Activated T-helper 1 cell treated with anti-CD3 and anti-CD28 coated beads, Interleukin-12 subunit alpha, Interleukin-12 subunit beta, Interleukin-2, Interleukin-4 antibody, amounts not matched to agents 30 ng/mL and 10 ng/mL and 1 ng/mL, durations not matched to agents 14 hours and 24 hours and 36 hours (primary cell): ENCODE measurements at regions not wholly inside any gene's neighbourhood (a gene's known extent, or its start where the extent isn't known, plus 50 kb on each side); places are given as distances from the start of the nearest gene placed in this dataset.

ENCODE experiments used
- DNase-seq: peaks from one replicate; pipeline ENCODE4 v3.0.0; 2021; ENCODE audit warnings: low spot score
- H3K27ac Mint-ChIP-seq: one replicate; pipeline ENCODE4 v1.8.0; 2021; ENCODE audit warnings: mild to moderate bottlenecking, mixed read lengths
- H3K27me3 Mint-ChIP-seq: one replicate; pipeline ENCODE4 v1.8.0; 2022; ENCODE audit warnings: mild to moderate bottlenecking, moderate library complexity, mixed read lengths; ENCODE audit not compliant: insufficient read depth
- H3K36me3 Mint-ChIP-seq: one replicate; pipeline ENCODE4 v1.8.0; 2021; ENCODE audit warnings: low read depth, mixed read lengths
- H3K4me1 Mint-ChIP-seq: one replicate; pipeline ENCODE4 v1.8.0; 2021; ENCODE audit warnings: low read depth, mixed read lengths
- H3K4me3 Mint-ChIP-seq: one replicate; pipeline ENCODE4 v1.8.0; 2021; ENCODE audit warnings: mild to moderate bottlenecking, moderate library complexity, mixed read lengths
- H3K9me3 Mint-ChIP-seq: one replicate; pipeline ENCODE4 v1.8.0; 2021; ENCODE audit warnings: mixed read lengths
- intact Hi-C: fragments of 100-400 bp; cut with micrococcal nuclease; formaldehyde crosslinking; loops from one replicate; pipeline ENCODE4 v1.15.1; 2024

- H3K4me3 Mint-ChIP-seq, result no peak overlapping the region
- H3K27me3 Mint-ChIP-seq, result peaks cover 5% of the 10 kb centered on the region
- no peaks in the 10 kb centered on the region for H3K36me3 Mint-ChIP-seq
- intact Hi-C loops, result no loop called here
- DNase-seq, result no peak
- no peak overlapping the region for H3K27ac Mint-ChIP-seq
- no peaks in the 10 kb centered on the region for H3K4me1 Mint-ChIP-seq
- no peaks in the 10 kb centered on the region for H3K9me3 Mint-ChIP-seq
These were observed 224.5 kb downstream of the IKZF2 start for GRCh38 chr2:212926940-212927339.

GRCh38 chr2:212923393-212923792, 228.0 kb downstream of the IKZF2 start:
- no peaks in the 10 kb centered on the region for H3K9me3 Mint-ChIP-seq
- no peak overlapping the region for H3K4me3 Mint-ChIP-seq
- H3K27ac Mint-ChIP-seq, result no peak overlapping the region
- no peaks in the 10 kb centered on the region for H3K36me3 Mint-ChIP-seq
- peaks cover 5% of the 10 kb centered on the region for H3K27me3 Mint-ChIP-seq
- no peak for DNase-seq
- H3K4me1 Mint-ChIP-seq, result no peaks in the 10 kb centered on the region
- intact Hi-C loops, result loop anchor here (5.0 kb wide), 1 partner anchor 89 kb away; no protein-coding TSS in a partner anchor

GRCh38 chr2:212922701-212923100, 228.7 kb downstream of the IKZF2 start:
- Mint-ChIP-seq H3K9me3 (no peaks in the 10 kb centered on the region), H3K4me3 (no peak overlapping the region), H3K36me3 (no peaks in the 10 kb centered on the region), H3K27ac (no peak overlapping the region), H3K27me3 (peaks cover 5% of the 10 kb centered on the region), H3K4me1 (no peaks in the 10 kb centered on the region)
- intact Hi-C loops, result loop anchor here (5.0 kb wide), 1 partner anchor 90 kb away; no protein-coding TSS in a partner anchor
- DNase-seq, result no peak

GRCh38 chr2:212921711-212922110, 229.7 kb downstream of the IKZF2 start:
- H3K27ac Mint-ChIP-seq, result no peak overlapping the region
- peaks cover 5% of the 10 kb centered on the region for H3K27me3 Mint-ChIP-seq
- H3K4me3 Mint-ChIP-seq, result no peak overlapping the region
- DNase-seq, result no peak
- no peaks in the 10 kb centered on the region for H3K4me1 Mint-ChIP-seq
- H3K36me3 Mint-ChIP-seq, result no peaks in the 10 kb centered on the region
- H3K9me3 Mint-ChIP-seq, result no peaks in the 10 kb centered on the region
- intact Hi-C loops, result loop anchor here (5.0 kb wide), 1 partner anchor 91 kb away; no protein-coding TSS in a partner anchor

GRCh38 chr2:212921061-212921460, 230.4 kb downstream of the IKZF2 start:
- Mint-ChIP-seq H3K27me3 (peaks cover 5% of the 10 kb centered on the region), H3K36me3 (no peaks in the 10 kb centered on the region)
- intact Hi-C loops, result loop anchor here (5.0 kb wide), 1 partner anchor 91 kb away; no protein-coding TSS in a partner anchor

GRCh38 chr2:212919238-212919637, 232.2 kb downstream of the IKZF2 start:
- Mint-ChIP-seq H3K27me3 (peaks cover 5% of the 10 kb centered on the region), H3K4me3 (no peak overlapping the region), H3K4me1 (peaks cover 8% of the 10 kb centered on the region), H3K27ac (no peak overlapping the region), H3K9me3 (no peaks in the 10 kb centered on the region), H3K36me3 (no peaks in the 10 kb centered on the region)
- no peak for DNase-seq
- intact Hi-C loops, result no loop called here

More at GRCh38 chr2:212921061-212921460, 230.4 kb downstream of the IKZF2 start:
- Mint-ChIP-seq H3K4me1 (no peaks in the 10 kb centered on the region), H3K9me3 (no peaks in the 10 kb centered on the region), H3K4me3 (no peak overlapping the region), H3K27ac (no peak overlapping the region)
- DNase-seq, result no peak

- Mint-ChIP-seq H3K27me3 (peaks cover 2% of the 10 kb centered on the region), H3K4me3 (no peak overlapping the region), H3K4me1 (peaks cover 8% of the 10 kb centered on the region), H3K27ac (no peak overlapping the region), H3K36me3 (no peaks in the 10 kb centered on the region), H3K9me3 (no peaks in the 10 kb centered on the region)
- intact Hi-C loops, result no loop called here
- DNase-seq, result no peak
These were observed 233.1 kb downstream of the IKZF2 start for GRCh38 chr2:212918336-212918735.

- Mint-ChIP-seq H3K27ac (no peak overlapping the region), H3K27me3 (no peaks in the 10 kb centered on the region), H3K4me1 (peaks cover 8% of the 10 kb centered on the region), H3K9me3 (no peaks in the 10 kb centered on the region), H3K36me3 (no peaks in the 10 kb centered on the region), H3K4me3 (no peak overlapping the region)
- intact Hi-C loops, result no loop called here
- no peak for DNase-seq
These were observed 236.2 kb downstream of the IKZF2 start for GRCh38 chr2:212915121-212915782.

- intact Hi-C loops, result no loop called here
- Mint-ChIP-seq H3K4me1 (peaks cover 8% of the 10 kb centered on the region), H3K27me3 (no peaks in the 10 kb centered on the region), H3K9me3 (no peaks in the 10 kb centered on the region), H3K4me3 (no peak overlapping the region), H3K27ac (no peak overlapping the region), H3K36me3 (no peaks in the 10 kb centered on the region)
- DNase-seq, result no peak
These were observed 237.0 kb downstream of the IKZF2 start for GRCh38 chr2:212914392-212914791.

GRCh38 chr2:212913640-212914306, 237.6 kb downstream of the IKZF2 start:
- DNase-seq, result no peak
- no peaks in the 10 kb centered on the region for H3K9me3 Mint-ChIP-seq
- peaks cover 8% of the 10 kb centered on the region for H3K4me1 Mint-ChIP-seq
- no peak overlapping the region for H3K4me3 Mint-ChIP-seq
- H3K27ac Mint-ChIP-seq, result no peak overlapping the region
- intact Hi-C loops, result no loop called here
- no peaks in the 10 kb centered on the region for H3K36me3 Mint-ChIP-seq
- no peaks in the 10 kb centered on the region for H3K27me3 Mint-ChIP-seq

GRCh38 chr2:212912445-212913103, 238.8 kb downstream of the IKZF2 start:
- DNase-seq, result no peak
- intact Hi-C loops, result no loop called here
- H3K9me3 Mint-ChIP-seq, result no peaks in the 10 kb centered on the region
- H3K36me3 Mint-ChIP-seq, result no peaks in the 10 kb centered on the region
- H3K27ac Mint-ChIP-seq, result no peak overlapping the region
- peaks cover 8% of the 10 kb centered on the region for H3K4me1 Mint-ChIP-seq
- H3K27me3 Mint-ChIP-seq, result no peaks in the 10 kb centered on the region
- H3K4me3 Mint-ChIP-seq, result no peak overlapping the region

GRCh38 chr2:212911011-212911410, 240.4 kb downstream of the IKZF2 start:
- Mint-ChIP-seq H3K9me3 (no peaks in the 10 kb centered on the region), H3K4me1 (peaks cover 8% of the 10 kb centered on the region), H3K27ac (no peak overlapping the region), H3K27me3 (no peaks in the 10 kb centered on the region), H3K4me3 (no peak overlapping the region), H3K36me3 (no peaks in the 10 kb centered on the region)
- DNase-seq, result no peak
- intact Hi-C loops, result no loop called here
